Daoy (cell line): ENCODE measurements at regions not wholly inside any gene's neighbourhood (a gene's known extent, or its start where the extent isn't known, plus 50 kb on each side); places are given as distances from the start of the nearest gene placed in this dataset.

ENCODE experiments used
- DNase-seq: peaks from one replicate; pipeline ENCODE4 v3.0.0-alpha.2; 2015; ENCODE audit warnings: low read depth

DNA sequence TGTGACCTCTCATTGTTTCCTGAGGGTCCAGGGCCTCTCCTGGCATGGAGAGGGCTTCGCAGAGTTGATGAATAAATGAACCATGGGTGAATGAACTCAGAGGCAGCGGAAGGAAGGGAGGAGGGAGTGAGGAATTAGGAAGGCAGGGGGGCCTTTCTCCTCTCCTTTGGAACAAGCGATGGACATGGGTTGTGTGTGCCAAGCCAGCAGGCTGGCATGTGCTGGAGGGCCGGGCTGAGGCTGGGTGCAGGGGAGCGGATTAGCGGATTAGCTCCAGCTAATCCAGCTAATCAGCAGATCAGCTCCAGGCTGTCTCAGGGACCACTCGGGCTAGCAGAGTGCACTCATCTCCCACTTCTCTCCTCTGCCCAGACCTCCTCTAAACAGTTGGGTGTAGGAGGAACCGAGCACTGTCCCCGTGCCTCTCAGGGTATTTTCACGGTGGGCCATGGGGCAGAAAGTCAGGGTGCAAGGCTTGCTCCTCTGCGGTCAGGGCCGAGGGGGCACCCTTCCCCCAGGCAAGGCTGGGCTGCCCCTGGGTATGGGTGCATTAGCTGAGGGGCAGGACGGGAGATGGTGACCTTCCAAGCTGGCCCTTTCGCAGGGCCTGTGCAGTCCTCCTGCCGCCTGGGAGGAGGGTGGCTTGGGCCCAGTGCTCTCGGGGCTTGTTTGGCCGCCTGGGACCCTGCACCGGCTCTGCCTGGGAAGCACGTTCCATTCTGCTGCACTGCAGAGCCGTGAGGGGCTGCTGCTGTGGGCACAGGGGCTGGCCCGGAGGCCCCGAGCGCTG, 120.3 kb upstream of the B3GAT1 start:
- DNase-seq, result no peak

GRCh38 chr11:134531327-134532130, 119.5 kb upstream of the B3GAT1 start:
- no peak for DNase-seq

- DNase-seq, result no peak
Measured at GRCh38 chr11:134530636-134531326, 118.7 kb upstream of the B3GAT1 start.

DNA sequence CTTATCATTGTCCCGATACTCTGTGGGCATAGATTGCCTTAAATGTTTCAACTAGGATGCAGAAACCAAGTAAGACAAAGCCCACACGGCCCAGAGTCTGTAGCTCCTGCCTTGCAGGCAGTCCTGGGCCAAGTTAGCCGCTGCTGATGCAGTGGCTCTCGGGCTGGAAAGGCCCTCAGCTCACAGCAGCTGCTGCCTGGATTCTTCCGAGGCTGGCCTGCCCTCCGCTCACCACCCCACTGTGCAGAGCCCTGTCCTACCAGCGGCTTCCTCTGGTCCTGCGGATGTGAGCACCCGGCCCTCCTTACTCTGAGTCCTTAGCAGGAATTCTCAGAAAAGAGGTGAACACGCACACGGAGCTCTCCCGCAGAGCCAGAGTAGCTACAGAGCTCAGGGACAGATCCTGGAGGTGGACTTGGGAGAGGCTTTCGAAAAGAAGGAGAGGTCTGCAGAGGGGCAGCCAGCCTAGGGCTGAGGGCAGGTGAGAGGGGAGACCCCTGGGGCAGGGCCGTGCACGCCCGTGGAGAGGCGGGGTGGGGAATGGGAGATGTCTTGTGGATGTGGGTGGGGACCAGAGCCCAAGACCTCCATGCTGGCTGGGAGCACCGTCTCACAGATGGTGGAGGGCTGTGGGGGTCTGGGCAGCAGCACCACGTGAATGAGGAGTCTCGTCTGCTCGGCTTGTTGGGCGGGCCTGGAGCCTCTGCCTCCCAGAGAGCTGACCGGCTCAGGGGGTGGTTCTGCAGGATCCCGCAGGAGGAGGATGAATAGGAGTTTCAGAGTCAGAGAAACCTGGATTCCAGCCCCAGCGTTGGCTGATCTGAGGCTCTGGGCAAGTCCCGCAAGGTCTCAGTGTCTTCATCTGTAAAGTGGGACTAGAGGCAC, 117.4 kb upstream of the B3GAT1 start:
- no peak for DNase-seq

GRCh38 chr11:134528453-134528852, 116.4 kb upstream of the B3GAT1 start:
- DNase-seq, result no peak

- DNase-seq, result no peak
Measured at GRCh38 chr11:134527382-134528243, 115.6 kb upstream of the B3GAT1 start.

GRCh38 chr11:134524896-134525845, 113.1 kb upstream of the B3GAT1 start:
- DNase-seq, result no peak

- no peak for DNase-seq
Measured at GRCh38 chr11:134524201-134524600, 112.2 kb upstream of the B3GAT1 start.

GRCh38 chr11:134522782-134523570, 110.9 kb upstream of the B3GAT1 start:
- DNase-seq, result no peak

GRCh38 chr11:134521452-134522289, 109.6 kb upstream of the B3GAT1 start:
- DNase-seq, result no peak

- no peak for DNase-seq
Measured at GRCh38 chr11:134521001-134521400, 109.0 kb upstream of the B3GAT1 start.

- no peak for DNase-seq
Measured at GRCh38 chr11:134519788-134520187, 107.7 kb upstream of the B3GAT1 start.

DNA sequence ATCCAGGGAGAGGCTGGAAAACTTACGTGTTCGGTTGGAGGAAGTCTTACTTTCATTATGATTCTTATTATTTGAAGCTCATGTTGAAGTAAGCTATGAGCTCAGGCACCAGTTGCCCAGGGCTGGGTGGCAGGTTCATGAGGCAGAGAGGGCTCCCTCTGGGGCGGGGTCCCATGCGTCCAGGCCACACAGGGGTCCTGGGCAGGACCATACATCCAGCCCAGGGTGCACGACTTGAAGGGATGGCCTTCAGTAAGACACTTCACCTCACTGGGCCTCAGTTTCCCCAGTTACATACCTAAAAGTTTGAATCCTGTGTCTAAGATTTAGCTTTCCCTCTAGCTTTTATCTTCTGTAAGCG, 107.3 kb upstream of the B3GAT1 start:
- DNase-seq, result no peak

DNA sequence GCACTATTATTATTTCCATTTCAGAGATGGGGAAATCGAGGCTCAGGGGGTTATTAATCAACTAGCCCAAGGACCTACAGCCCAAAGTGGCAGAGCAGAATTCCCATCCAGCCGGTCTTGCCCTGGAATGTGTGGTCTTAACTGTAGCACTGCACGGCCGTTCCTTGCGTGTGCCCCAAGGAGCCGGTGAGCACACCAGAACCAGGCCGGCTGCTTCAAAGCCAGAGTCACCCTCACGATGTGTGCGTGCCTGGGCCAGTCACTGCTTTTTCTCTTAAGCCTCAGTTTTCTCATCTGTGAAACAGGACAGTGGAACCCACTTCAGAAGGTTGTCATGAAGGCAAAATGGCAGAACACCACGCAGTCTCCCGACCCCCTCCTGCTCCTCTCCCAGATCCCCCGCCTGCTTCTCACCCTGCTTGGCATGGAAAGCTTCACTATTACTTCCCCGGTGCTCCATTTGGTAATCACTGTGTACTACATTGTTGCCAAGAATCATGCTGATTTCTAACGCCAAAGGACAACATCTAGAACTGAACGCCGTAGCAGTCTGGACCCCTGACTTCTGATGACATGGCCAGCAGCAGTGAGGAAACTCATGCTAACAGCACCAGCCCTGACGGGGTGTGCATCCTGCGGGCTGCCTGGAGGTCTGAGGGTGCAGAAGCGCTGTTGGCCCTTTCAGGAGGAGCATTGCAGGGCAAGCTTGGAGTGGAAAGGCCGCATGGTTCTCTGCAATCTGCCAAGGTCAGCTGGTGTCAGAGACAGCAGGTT, 106.8 kb upstream of the B3GAT1 start:
- no peak for DNase-seq

DNA sequence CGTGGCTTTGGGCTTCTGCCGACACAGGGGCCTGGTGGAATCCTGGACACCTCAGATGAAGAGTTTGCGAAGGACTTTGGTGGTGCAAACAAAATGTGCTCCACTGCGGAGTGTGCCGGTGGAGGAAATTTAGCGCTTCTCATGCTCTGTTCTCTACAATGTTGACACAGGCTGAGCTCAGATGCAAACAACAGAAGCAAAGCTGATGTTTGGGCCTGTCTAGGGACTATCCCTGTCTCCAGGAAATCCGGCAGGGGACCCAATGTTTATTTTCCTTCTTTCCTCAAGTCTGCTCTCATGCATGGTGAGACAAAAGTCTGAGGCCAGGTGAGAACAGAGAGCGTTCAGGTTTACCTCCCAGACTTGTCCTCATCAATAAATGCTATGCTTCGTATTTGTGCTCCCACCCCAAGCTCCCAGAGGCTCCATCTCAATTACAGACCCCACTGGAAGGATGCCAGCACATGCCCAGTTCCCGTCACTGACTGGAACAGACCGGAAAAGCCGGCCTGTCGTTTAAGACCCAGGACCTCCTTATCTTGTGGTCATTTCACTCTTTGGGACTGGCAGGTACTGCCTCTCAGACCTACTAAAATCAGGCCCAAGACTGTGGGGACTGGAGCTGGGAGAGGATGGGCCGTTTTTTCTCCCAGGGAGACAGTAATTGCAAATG, 105.7 kb upstream of the B3GAT1 start:
- DNase-seq, result no peak

DNA sequence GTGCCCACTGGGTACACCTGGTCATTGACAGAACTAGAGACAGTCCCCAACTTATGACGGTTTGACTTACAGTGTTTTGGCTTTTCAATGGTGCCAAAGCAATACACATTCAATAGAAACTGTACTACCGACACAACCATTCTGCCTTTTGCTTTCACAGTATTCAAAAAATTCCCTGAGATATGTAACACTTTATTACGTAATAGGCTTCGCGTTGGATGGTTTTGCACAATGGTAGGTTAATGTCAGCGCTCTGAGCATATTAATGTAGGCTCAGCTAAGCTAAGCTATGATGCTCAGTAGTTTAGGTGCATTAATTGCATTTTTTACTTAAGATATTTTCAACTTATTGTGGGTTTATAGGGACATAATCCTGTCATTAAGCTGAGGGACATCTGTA, 105.1 kb upstream of the B3GAT1 start:
- DNase-seq, result no peak
